GM12891 (cell line): ENCODE measurements at regions not wholly inside any gene's neighbourhood (a gene's known extent, or its start where the extent isn't known, plus 50 kb on each side); places are given as distances from the start of the nearest gene placed in this dataset.
"Not testable (repeated sequence)": the region's sequence is repeated elsewhere in the genome, so short reads cannot be mapped to it uniquely, and the experiment has no call there.

ENCODE experiments used
- DNase-seq: peaks from one replicate; pipeline ENCODE4 v3.0.0; 2011; ENCODE audit warnings: low spot score; ENCODE audit not compliant: insufficient read length
- FAIRE-seq: peaks from 2 replicates; lab custom pipeline; 2011; peaks lifted over from hg19 to GRCh38; lab: Jason Lieb, UNC
- PAX5 ChIP-seq: IDR thresholded peaks from 2 replicates; pipeline ENCODE4 v1.6.1; 2011; ENCODE audit warnings: low read length, moderate library complexity, mild to moderate bottlenecking; ENCODE audit not compliant: insufficient read depth, severe bottlenecking
- POLR2A ChIP-seq: IDR thresholded peaks from 2 replicates; pipeline ENCODE4 v1.6.1; 2011; ENCODE audit warnings: low read depth, low read length, control low read depth
- POLR2AphosphoS5 ChIP-seq: IDR thresholded peaks from 2 replicates; pipeline ENCODE4 v1.6.1; 2011; ENCODE audit warnings: low read depth, low read length, control low read depth
- POU2F2 ChIP-seq: IDR thresholded peaks from 2 replicates; pipeline ENCODE4 v1.6.1; 2011; ENCODE audit warnings: low read depth, mild to moderate bottlenecking, control low read depth, low read length, moderate library complexity
- SPI1 ChIP-seq: IDR thresholded peaks from 2 replicates; pipeline ENCODE4 v1.6.1; 2011; ENCODE audit warnings: low read depth, low read length, control low read depth
- TAF1 ChIP-seq: IDR thresholded peaks from 2 replicates; pipeline ENCODE4 v1.6.1; 2011; ENCODE audit warnings: low read depth, low read length, control low read depth

- TF ChIP-seq POLR2AphosphoS5 (no peak), SPI1 (no peak), POU2F2 (no peak), TAF1 (no peak), PAX5 (no peak), POLR2A (no peak)
These were observed 982.2 kb upstream of the EPHA6 start for GRCh38 chr3:95832146-95832545.

GRCh38 chr3:95860628-95861027 lies 953.8 kb upstream of the EPHA6 start:
- not testable (repeated sequence) for FAIRE-seq, DNase-seq

More at GRCh38 chr3:95832146-95832545, 982.2 kb upstream of the EPHA6 start:
- no peak for FAIRE-seq
- DNase-seq, result no peak

DNA sequence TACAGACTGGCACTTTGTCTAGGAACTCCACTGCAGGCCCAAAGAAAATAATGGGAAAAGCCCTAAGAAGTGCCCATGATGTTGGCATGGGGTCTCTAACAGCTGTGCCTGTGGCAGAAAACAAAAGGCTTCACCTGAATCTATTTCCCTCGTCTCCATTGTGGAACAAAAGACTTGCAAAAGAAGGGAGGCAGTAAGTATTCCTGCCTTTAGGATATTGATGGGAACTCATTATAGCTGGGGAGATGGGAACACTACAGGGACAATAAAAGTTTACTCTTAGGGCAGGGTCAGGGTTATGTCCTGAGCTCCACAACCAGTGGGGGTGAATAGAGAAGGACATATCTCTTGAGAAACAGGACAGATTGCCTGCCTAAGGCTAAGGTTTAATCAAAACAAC lies 930.6 kb upstream of the EPHA6 start:
- FAIRE-seq (no peak), DNase-seq (no peak)
- TF ChIP-seq SPI1 (no peak), POLR2AphosphoS5 (no peak), PAX5 (no peak), POU2F2 (no peak), POLR2A (no peak), TAF1 (no peak)

GRCh38 chr3:95886616-95887015 lies 927.8 kb upstream of the EPHA6 start:
- DNase-seq, result no peak
- FAIRE-seq, result no peak
- TF ChIP-seq PAX5 (no peak), TAF1 (no peak), POLR2A (no peak), POU2F2 (no peak), SPI1 (no peak), POLR2AphosphoS5 (no peak)

GRCh38 chr3:95887114-95887513 lies 927.3 kb upstream of the EPHA6 start:
- TF ChIP-seq POLR2AphosphoS5, result no peak
- TF ChIP-seq PAX5, result no peak
- TF ChIP-seq SPI1, result no peak
- TF ChIP-seq POU2F2, result no peak
- TF ChIP-seq TAF1, result no peak
- no peak for TF ChIP-seq POLR2A
- FAIRE-seq (no peak), DNase-seq (no peak)

DNA sequence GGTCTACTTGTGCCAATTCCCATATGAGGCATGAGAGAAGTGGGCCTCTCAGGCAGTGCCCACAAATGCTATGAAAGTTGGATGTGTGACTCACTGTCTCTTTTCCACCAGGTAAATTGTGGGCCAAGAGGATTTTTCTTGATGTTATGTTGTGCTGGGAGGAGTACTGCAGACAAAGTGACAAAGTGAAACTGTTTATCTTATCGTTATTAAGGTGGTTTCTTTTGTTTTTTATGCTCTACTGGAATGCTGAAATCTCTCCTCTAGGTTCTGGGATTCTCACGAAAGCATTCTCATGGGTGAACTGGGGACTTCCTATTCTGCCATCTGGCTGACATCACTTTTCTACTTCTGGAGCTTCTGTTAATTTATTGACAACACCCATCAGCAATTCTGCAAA lies 919.6 kb upstream of the EPHA6 start:
- TF ChIP-seq TAF1 (no peak), PAX5 (no peak), POLR2AphosphoS5 (no peak), POLR2A (no peak), POU2F2 (no peak), SPI1 (no peak)
- FAIRE-seq (no peak), DNase-seq (no peak)

GRCh38 chr3:95899494-95899893 lies 914.9 kb upstream of the EPHA6 start:
- TF ChIP-seq TAF1 (no peak), SPI1 (no peak), PAX5 (no peak), POLR2A (no peak), POU2F2 (no peak), POLR2AphosphoS5 (no peak)
- FAIRE-seq (no peak), DNase-seq (no peak)

DNA sequence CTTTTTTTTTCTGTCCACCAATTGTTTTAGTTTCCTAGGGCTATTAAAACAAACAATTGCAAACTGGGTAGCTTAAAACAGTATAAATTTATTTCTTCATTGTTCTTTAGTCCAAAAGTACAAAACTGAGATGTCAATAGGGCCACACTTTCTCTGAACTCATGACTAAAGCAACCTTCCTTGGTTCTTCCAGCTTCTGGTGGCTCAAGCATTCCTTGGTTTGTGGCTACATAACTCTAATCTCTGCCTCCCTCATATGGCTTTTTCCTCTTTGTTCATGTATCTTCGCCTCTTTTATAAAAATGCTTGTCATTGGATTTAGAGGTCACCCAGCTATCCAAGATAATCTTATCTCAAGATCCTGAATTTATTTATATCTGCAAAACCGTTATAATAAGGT lies 914.5 kb upstream of the EPHA6 start:
- no peak for DNase-seq
- TF ChIP-seq POU2F2, result no peak
- no peak for TF ChIP-seq SPI1
- TF ChIP-seq PAX5, result no peak
- TF ChIP-seq POLR2AphosphoS5, result no peak
- TF ChIP-seq TAF1, result no peak
- no peak for FAIRE-seq

DNA sequence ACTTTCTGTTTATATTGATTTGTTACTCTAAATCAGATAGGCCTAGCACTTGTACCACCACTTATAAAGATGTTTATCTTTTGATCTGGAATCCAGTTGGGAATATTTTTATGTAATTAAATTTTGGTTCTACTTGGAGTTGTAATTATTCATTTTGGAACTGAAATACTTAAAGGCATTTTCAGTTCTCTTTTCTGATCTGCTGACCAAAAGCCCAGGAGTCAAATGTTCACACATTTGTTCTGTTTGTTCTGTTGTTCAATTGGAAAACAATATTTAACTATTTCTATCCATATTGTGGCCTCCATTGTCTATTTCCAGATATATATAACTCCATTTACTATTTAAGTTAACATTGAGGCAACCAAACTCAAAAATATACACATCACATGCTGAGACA lies 912.4 kb upstream of the EPHA6 start:
- no peak for FAIRE-seq
- TF ChIP-seq POU2F2, result no peak
- no peak for TF ChIP-seq PAX5
- TF ChIP-seq POLR2A, result no peak
- TF ChIP-seq POLR2AphosphoS5, result no peak
- no peak for TF ChIP-seq TAF1
- TF ChIP-seq SPI1, result peak; percentile 77
- no peak for DNase-seq

GRCh38 chr3:95905182-95905581 lies 909.2 kb upstream of the EPHA6 start:
- no peak for DNase-seq
- TF ChIP-seq TAF1 (no peak), POU2F2 (no peak), POLR2A (no peak), SPI1 (no peak), PAX5 (no peak), POLR2AphosphoS5 (no peak)
- FAIRE-seq, result no peak

- TF ChIP-seq POLR2AphosphoS5 (no peak), TAF1 (no peak), POU2F2 (no peak), POLR2A (no peak)
- no peak for DNase-seq
- FAIRE-seq, result no peak
These were observed 902.6 kb upstream of the EPHA6 start for GRCh38 chr3:95911767-95912166.
